HEK293 (cell line): ENCODE measurements at regions not wholly inside any gene's neighbourhood (a gene's known extent, or its start where the extent isn't known, plus 50 kb on each side); places are given as distances from the start of the nearest gene placed in this dataset.
A peak's percentile ranks its signal among the peaks of the same experiment; 100 is the strongest.

Experiments
- CTCF ChIA-PET: fragments of 350-600 bp; formaldehyde crosslinking; extraction: SDS; loops from one replicate; lab custom pipeline; 2021; ENCODE audit warnings: antibody characterized with exemption; lab: Yijun Ruan, JAX
- POLR2A ChIA-PET: fragments of 300-600 bp; formaldehyde crosslinking; extraction: SDS; loops from one replicate; lab custom pipeline; 2020; ENCODE audit warnings: antibody characterized with exemption, inconsistent platforms; lab: Yijun Ruan, JAX
- H3K27ac ChIP-seq: fragments of 200-500 bp; sonication (Bioruptor generic); 2 replicates; pipeline ENCODE4 v1.5.1; 2014; ENCODE audit warnings: low read depth, low read length, control low read depth, inconsistent platforms; ENCODE audit errors: extremely low read depth
- H3K36me3 ChIP-seq, 2 experiments: fragments of 200-500 bp in 1 of 2; sonication (Bioruptor generic) in 1 of 2; 1 replicate in 1 of 2; 2 replicates in 1 of 2; pipeline ENCODE4 v1.5.1; 2014 to 2017; ENCODE audit warnings: inconsistent platforms in 2 of 2, low read length in 2 of 2; ENCODE audit not compliant: control insufficient read depth in 2 of 2, insufficient read depth in 1 of 2
- H3K4me1 ChIP-seq: fragments of 200-500 bp; sonication (Bioruptor generic); 2 replicates; pipeline ENCODE4 v1.5.1; 2014; ENCODE audit warnings: mild to moderate bottlenecking, low read length, inconsistent platforms; ENCODE audit not compliant: control insufficient read depth, insufficient read depth
- H3K4me3 ChIP-seq: 2 replicates; pipeline ENCODE4 v1.5.1; 2011; ENCODE audit warnings: low read depth, mild to moderate bottlenecking, control low read depth, low read length, moderate library complexity
- H3K9me3 ChIP-seq: fragments of 200-500 bp; sonication (Bioruptor generic); 2 replicates; pipeline ENCODE4 v1.5.1; 2014; ENCODE audit warnings: low read depth, low read length, inconsistent platforms; ENCODE audit not compliant: control insufficient read depth, insufficient read depth
- GLIS1 ChIP-seq: fragments of 450-650 bp; formaldehyde crosslinking; IDR thresholded peaks from 2 replicates; pipeline ENCODE4 v1.5.1; 2016; ENCODE audit warnings: missing biosample characterization, missing genetic modification characterization
- HOXD13 ChIP-seq: sonication (generic); formaldehyde crosslinking; IDR thresholded peaks from 2 replicates; pipeline ENCODE4 v1.8.0; 2022; ENCODE audit warnings: missing genetic modification reagents, borderline replicate concordance
- KLF10 ChIP-seq: fragments of 450-650 bp; IDR thresholded peaks from 2 replicates; pipeline ENCODE4 v1.5.1; 2018; ENCODE audit warnings: missing biosample characterization, mild to moderate bottlenecking, missing genetic modification characterization
- PRDM1 ChIP-seq: fragments of 450-650 bp; formaldehyde crosslinking; IDR thresholded peaks from 2 replicates; pipeline ENCODE4; 2016; ENCODE audit warnings: missing biosample characterization, missing genetic modification characterization
- ZBTB11 ChIP-seq: fragments of 450-650 bp; formaldehyde crosslinking; conservative IDR thresholded peaks from 2 replicates; pipeline ENCODE4 v1.5.1; 2016; ENCODE audit warnings: low read depth, missing biosample characterization, missing genetic modification characterization
- ZNF169 ChIP-seq: fragments of 450-650 bp; formaldehyde crosslinking; IDR thresholded peaks from 2 replicates; pipeline ENCODE4 v1.5.1; 2016; ENCODE audit warnings: missing biosample characterization, missing genetic modification characterization
- ZNF2 ChIP-seq: fragments of 450-650 bp; formaldehyde crosslinking; IDR thresholded peaks from 2 replicates; pipeline ENCODE4 v1.5.1; 2016; ENCODE audit warnings: missing biosample characterization, missing genetic modification characterization
- ZNF248 ChIP-seq: fragments of 450-650 bp; formaldehyde crosslinking; IDR thresholded peaks from 2 replicates; pipeline ENCODE4 v1.5.1; 2017; ENCODE audit warnings: missing biosample characterization, missing genetic modification characterization
- ZNF280D ChIP-seq: fragments of 450-650 bp; formaldehyde crosslinking; IDR thresholded peaks from 2 replicates; pipeline ENCODE4 v1.5.1; 2016; ENCODE audit warnings: missing biosample characterization, missing genetic modification characterization
- ZNF366 ChIP-seq: fragments of 450-650 bp; formaldehyde crosslinking; conservative IDR thresholded peaks from 2 replicates; pipeline ENCODE4 v1.5.1; 2016; ENCODE audit warnings: missing biosample characterization, missing genetic modification characterization
- ZNF394 ChIP-seq: fragments of 450-650 bp; formaldehyde crosslinking; IDR thresholded peaks from 2 replicates; pipeline ENCODE4 v1.5.1; 2016; ENCODE audit warnings: missing biosample characterization, missing genetic modification characterization, mild to moderate bottlenecking, moderate library complexity, borderline replicate concordance
- ZNF398 ChIP-seq: fragments of 450-650 bp; formaldehyde crosslinking; IDR thresholded peaks from 2 replicates; pipeline ENCODE4 v1.5.1; 2017; ENCODE audit warnings: missing biosample characterization, missing genetic modification characterization
- ZNF473 ChIP-seq: fragments of 450-650 bp; formaldehyde crosslinking; IDR thresholded peaks from 2 replicates; pipeline ENCODE4 v1.5.1; 2017; ENCODE audit warnings: missing biosample characterization, missing genetic modification characterization
- ZNF513 ChIP-seq: fragments of 450-650 bp; IDR thresholded peaks from 2 replicates; pipeline ENCODE4 v1.5.1; 2018; ENCODE audit warnings: missing biosample characterization, missing genetic modification characterization
- ZNF623 ChIP-seq: fragments of 450-650 bp; formaldehyde crosslinking; IDR thresholded peaks from 2 replicates; pipeline ENCODE4 v1.5.1; 2016; ENCODE audit warnings: missing biosample characterization, missing genetic modification characterization
- ZNF654 ChIP-seq: fragments of 450-650 bp; formaldehyde crosslinking; IDR thresholded peaks from 2 replicates; pipeline ENCODE4 v1.5.1; 2016; ENCODE audit warnings: low read depth, missing biosample characterization, missing genetic modification characterization
- ZNF660 ChIP-seq: fragments of 450-650 bp; IDR thresholded peaks from 2 replicates; pipeline ENCODE4 v1.5.1; 2018; ENCODE audit warnings: missing biosample characterization, mild to moderate bottlenecking, missing genetic modification characterization
- ZNF76 ChIP-seq: fragments of 450-650 bp; formaldehyde crosslinking; IDR thresholded peaks from 2 replicates; pipeline ENCODE4; 2016; ENCODE audit warnings: low read depth, missing biosample characterization, missing genetic modification characterization, borderline replicate concordance
- ZSCAN30 ChIP-seq: fragments of 450-650 bp; IDR thresholded peaks from 2 replicates; pipeline ENCODE4 v1.5.1; 2018; ENCODE audit warnings: missing biosample characterization, mild to moderate bottlenecking, missing genetic modification characterization, moderate library complexity
- ZXDB ChIP-seq: fragments of 450-650 bp; formaldehyde crosslinking; IDR thresholded peaks from 2 replicates; pipeline ENCODE4 v1.5.1; 2016; ENCODE audit warnings: missing biosample characterization, missing genetic modification characterization

- ChIA-PET POLR2A (no interaction called here), CTCF (interaction anchor here (0.6 to 2.8 kb wide), 12 partner anchors 22 to 1986 kb away, joined by 3 to 20 read pairs (median 3); no protein-coding TSS in a partner anchor)
- no peaks in the 10 kb centered on the region for H3K36me3 ChIP-seq
- H3K9me3 ChIP-seq, result no peaks in the 10 kb centered on the region
- no peak overlapping the region for H3K4me3 ChIP-seq
- TF ChIP-seq ZNF398 (tag by site-specific recombination) (no peak), PRDM1 (tag by site-specific recombination) (peak; percentile 71), ZNF2 (tag by site-specific recombination) (peak; percentile 52; the same call in 1 of the 2 replicates), ZNF169 (no peak), GLIS1 (tag by site-specific recombination) (peak; percentile 49), ZNF473 (tag by site-specific recombination) (no peak), ZNF654 (tag by site-specific recombination) (peak; percentile 90), ZNF394 (tag by site-specific recombination) (no peak), HOXD13 (no peak), ZXDB (tag by site-specific recombination) (0 out of 2 replicates have a peak, but pooled peaks have one; percentile 28), ZNF366 (tag by site-specific recombination) (0 out of 2 replicates have a peak, but pooled peaks have one; percentile 12), ZNF660 (peak; percentile 89), ZNF623 (tag by site-specific recombination) (no peak), ZNF76 (tag by site-specific recombination) (no peak), ZNF280D (tag by site-specific recombination) (no peak), ZBTB11 (tag by site-specific recombination) (no peak), KLF10 (tag by site-specific recombination) (no peak), ZSCAN30 (tag by site-specific recombination) (peak; percentile 72; the same call in 1 of the 2 replicates), ZNF248 (tag by site-specific recombination) (no peak), ZNF513 (tag by site-specific recombination) (0 out of 2 replicates have a peak, but pooled peaks have one; percentile 38)
- H3K27ac ChIP-seq, result no peak overlapping the region
- H3K4me1 ChIP-seq, result no peaks in the 10 kb centered on the region
Observed at GRCh38 chr5:82351754-82352145, 73.6 kb upstream of the RPS23 start.
